GM20000 (cell line): ENCODE measurements at regions not wholly inside any gene's neighbourhood (a gene's known extent, or its start where the extent isn't known, plus 50 kb on each side); places are given as distances from the start of the nearest gene placed in this dataset.

Experiments
- DNase-seq: peaks from one replicate; pipeline ENCODE4 v3.0.0; 2012; ENCODE audit warnings: low spot score
- TF ChIP-seq, protein P1 (sequence below): IDR thresholded peaks from 2 replicates; pipeline ENCODE4 v1.5.1; 2012; ENCODE audit warnings: mild to moderate bottlenecking, control low read depth; ENCODE audit errors: extremely low read depth, missing control alignments

DNA sequence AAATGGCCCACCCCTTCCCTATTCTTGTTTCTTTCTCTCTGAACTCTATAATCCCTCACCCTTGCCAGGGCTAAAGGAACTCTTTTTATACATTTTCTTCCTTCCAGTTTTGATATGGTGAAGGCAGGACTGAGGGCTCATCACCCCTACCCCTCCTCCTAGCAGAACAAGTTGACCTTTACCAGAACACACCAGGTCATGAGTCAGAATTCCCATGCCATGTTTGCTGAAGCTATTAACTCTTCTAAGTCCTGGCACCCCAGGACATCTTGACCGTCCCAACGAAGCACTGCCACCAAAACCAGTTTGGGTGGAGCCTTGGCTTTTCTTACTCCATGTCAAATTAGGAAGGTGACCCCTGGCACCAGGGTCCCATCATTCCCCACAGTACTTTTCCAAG, 57.5 kb upstream of the DYNLT3 start:
- no peak for DNase-seq
- TF ChIP-seq, protein P1, sequence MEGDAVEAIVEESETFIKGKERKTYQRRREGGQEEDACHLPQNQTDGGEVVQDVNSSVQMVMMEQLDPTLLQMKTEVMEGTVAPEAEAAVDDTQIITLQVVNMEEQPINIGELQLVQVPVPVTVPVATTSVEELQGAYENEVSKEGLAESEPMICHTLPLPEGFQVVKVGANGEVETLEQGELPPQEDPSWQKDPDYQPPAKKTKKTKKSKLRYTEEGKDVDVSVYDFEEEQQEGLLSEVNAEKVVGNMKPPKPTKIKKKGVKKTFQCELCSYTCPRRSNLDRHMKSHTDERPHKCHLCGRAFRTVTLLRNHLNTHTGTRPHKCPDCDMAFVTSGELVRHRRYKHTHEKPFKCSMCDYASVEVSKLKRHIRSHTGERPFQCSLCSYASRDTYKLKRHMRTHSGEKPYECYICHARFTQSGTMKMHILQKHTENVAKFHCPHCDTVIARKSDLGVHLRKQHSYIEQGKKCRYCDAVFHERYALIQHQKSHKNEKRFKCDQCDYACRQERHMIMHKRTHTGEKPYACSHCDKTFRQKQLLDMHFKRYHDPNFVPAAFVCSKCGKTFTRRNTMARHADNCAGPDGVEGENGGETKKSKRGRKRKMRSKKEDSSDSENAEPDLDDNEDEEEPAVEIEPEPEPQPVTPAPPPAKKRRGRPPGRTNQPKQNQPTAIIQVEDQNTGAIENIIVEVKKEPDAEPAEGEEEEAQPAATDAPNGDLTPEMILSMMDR, result no peak

DNA sequence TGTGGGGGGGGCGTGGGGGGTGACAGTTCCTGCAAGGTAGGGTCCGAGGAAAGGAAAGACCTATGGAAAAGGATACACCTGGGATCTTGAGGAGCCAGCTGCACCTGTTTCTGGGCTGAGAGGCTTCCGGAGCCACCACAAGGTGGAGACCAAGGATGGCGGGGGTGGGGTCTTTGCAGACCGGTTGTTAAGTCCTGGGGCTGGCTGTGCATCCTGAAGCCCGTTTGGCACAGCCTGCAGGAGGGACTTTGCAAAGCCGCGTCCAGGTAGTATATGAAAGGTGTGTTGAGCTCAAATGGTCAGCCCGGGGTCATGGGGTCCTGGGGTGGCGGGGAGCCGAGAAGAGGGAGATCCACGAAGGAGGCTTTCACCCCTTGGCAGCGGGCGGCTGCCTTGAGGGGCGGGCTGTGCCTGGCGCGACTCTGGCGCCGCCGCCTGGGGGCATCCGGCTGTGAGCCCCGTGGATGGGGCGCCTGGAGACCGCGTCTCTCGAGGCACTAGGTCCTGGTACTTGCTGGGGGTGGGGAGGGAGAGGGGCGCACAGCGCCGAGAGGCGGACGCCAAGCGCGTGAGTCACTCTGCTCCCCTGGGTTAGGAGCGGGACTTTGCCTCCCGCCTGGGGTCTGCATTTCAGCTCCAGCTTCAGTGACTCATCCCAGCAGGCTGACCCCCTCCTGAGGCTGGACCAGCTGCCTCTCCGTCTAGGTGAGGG, 58.2 kb upstream of the DYNLT3 start:
- no peak for DNase-seq
- TF ChIP-seq, protein P1, result no peak

DNA sequence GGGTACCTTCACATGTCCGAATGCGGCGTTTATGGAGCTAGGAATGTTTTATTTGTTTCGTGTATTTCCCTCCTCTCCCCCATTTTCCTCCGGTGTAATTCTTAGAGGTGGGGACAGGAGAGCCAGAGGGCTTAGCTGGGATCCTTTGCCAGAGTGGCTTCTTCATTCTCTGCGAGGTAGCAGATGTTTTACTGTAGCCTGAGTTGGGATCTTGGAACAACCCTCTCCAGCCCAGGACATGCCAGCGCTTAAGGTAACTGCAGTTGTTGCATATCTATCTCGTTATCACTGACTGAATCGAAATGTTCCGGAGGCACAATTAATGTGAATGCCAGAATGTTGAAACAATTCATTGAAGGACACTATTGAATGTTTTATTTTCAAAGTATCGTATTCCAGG, 59.0 kb upstream of the DYNLT3 start:
- no peak for DNase-seq
- TF ChIP-seq, protein P1, result no peak

DNA sequence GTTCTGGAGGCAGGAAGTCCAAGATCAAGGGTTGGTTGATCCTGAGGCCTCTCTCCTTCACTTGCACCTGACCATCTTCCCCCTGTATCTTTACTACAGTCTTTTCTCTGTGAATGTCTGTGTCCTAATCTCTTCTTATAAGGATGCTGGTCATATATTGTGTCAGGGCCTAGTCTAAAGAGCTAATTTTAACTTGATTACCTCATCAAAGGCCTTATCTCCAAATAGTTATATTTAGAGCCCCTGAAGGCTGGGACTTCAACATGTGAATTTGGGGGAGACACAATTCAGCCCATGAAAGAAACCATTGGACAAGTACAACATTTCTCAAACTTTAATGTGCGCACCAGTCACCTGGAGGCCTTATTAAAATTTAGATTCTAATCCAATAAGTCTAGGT, 62.8 kb upstream of the DYNLT3 start:
- no peak for DNase-seq
- TF ChIP-seq, protein P1, result no peak

DNA sequence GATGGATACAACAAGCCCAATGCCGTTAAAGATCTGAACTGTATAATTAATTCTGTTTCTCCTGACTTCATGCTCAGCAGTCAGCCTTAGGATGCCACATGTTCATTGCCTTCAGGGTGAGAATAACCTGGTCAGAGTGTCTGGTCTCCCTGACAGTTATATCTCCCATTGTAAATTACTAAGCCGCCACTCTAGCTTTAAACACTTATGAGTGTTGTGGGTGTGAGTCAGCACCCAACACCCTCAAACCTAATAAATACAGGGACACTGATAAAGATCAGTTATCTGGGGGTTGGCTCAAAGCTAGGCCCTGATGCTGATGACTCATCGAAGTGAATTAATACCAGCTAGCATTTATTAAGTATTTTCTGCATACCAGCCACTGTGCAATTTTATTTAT, 64.9 kb upstream of the DYNLT3 start:
- DNase-seq, result no peak

DNA sequence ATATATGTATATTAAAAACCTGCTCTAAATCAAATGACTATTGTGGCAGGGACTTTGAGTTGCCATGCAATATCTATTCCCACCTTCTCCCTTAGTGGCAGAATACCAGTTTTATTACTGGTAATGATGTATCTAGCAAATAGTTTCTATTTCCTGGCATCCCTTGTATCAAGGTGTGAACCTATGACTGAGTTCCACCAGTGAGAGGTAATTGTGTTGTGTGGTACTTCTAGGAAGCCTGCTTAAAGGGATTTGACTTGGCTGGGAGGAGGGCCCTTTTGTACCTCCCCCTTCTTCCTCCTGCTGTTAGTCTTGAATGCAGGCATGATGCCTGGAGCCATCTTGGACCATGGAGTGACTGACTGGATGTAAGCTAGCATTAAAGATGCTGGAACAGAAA, 65.4 kb upstream of the DYNLT3 start:
- DNase-seq, result no peak
- TF ChIP-seq, protein P1, result no peak

More for the DNA sequence above, 64.9 kb upstream of the DYNLT3 start:
- TF ChIP-seq, protein P1, result no peak

DNA sequence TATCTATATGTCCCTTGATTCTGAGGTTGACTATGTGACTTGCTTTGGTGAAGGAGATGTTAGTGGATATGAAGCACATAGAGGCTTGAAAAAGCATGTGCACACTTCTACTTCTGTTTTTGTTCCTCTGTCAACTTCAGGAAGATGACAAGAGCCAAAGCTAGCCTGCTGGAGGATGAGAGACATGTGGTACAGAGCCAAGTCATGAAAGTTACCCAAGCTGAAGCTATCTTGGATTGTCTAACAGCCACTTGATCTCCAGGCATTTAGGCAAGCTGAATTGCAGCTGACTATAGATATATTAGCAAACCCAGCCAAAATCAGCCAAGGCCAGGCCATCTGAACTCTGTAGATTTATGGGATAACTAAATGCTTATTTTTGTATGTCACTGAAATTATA, 70.8 kb upstream of the DYNLT3 start:
- TF ChIP-seq, protein P1, result no peak
- DNase-seq, result no peak
